ENCODE measurements at regions not wholly inside any gene's neighbourhood (a gene's known extent, or its start where the extent isn't known, plus 50 kb on each side); places are given as distances from the start of the nearest gene placed in this dataset.

DNA sequence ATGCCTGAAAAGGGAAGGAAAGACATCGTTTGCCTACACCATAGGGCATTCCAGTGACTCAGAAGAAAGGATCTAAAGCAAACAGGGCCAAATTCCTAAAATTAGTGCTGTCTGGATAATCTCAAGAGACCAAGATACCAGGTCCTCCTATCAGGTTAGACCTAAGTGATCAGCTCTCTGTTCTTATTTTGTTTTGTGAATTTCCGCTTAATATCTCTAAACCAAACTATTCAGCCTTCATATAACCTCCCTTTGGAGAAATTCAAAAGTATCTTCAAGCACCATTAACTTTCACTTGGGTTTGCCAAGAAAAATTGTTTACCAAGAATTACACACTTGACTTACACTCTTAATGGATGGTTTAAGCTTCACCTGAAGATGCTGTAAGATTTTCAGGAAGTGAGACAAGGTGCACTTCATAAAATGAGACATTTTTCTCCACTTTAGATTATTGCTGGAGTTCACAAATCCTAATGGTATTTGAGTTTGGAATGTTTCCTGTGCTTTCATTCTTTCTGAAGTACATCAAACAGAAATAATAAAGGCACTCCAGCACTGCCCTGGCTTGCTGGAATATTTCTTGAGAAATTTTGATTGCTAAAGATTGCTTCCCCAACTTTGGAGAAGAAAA is 376.1 kb downstream of the LMO7 start:
- Histone ChIP-seq H3K9me3 (ENCODE audit: insufficient read depth, low read depth, low read length) (no peaks in the 10 kb centered on the region), H3K79me1 (ENCODE audit: low read length) (peaks cover 25% of the 10 kb centered on the region), H3K79me2 (ENCODE audit: control insufficient read depth, insufficient read depth, low read length, poor library complexity) (no peaks in the 10 kb centered on the region), H3K4ac (ENCODE audit: low read depth, low read length) (no peak overlapping the region), H3K27ac (ENCODE audit: low read depth, low read length) (peak overlapping the region; percentile 93), H2BK5ac (ENCODE audit: low read depth, low read length, poor library complexity) (no peak overlapping the region), H3K4me3 (ENCODE audit: low read depth, low read length) (no peak overlapping the region), H3K18ac (ENCODE audit: low read length) (no peak overlapping the region), H3K9ac (ENCODE audit: low read length) (no peak overlapping the region), H2BK12ac (ENCODE audit: low read length) (no peak overlapping the region), H3K14ac (ENCODE audit: low read length) (no peak overlapping the region), H2AFZ (ENCODE audit: insufficient read depth, low read length, poor library complexity) (no peak overlapping the region), H2BK120ac (ENCODE audit: insufficient read depth, low read length, poor library complexity) (no peak overlapping the region), H4K12ac (ENCODE audit: low read depth, low read length) (no peak overlapping the region), H3K23ac (ENCODE audit: low read length) (no peak overlapping the region), H3K4me1 (ENCODE audit: control insufficient read depth in 1 of 2, insufficient read depth in 2 of 2, low read length in 2 of 2) (peaks cover 0 to 5% of the 10 kb centered on the region in 2 experiments), H2AK5ac (ENCODE audit: low read length) (no peak overlapping the region), H4K8ac (ENCODE audit: low read depth, low read length) (no peak overlapping the region), H3K4me2 (ENCODE audit: low read length) (no peak overlapping the region), H3K36me3 (ENCODE audit: control insufficient read depth in 1 of 2, insufficient read depth in 2 of 2, low read length in 2 of 2) (no peaks in the 10 kb centered on the region), H3K27me3 (ENCODE audit: insufficient read depth, low read length) (no peaks in the 10 kb centered on the region), H4K91ac (ENCODE audit: low read depth, low read length) (no peak overlapping the region)
- WGBS (ENCODE audit: extremely low coverage, insufficient coverage, insufficient read length), result no CpG with 5 or more reads among the region's 2 CpGs
- DNase-seq, result peak in 1 of 2 donors; percentile 78

GRCh38 chr13:76009267-76009890 is 373.2 kb downstream of the LMO7 start:
- Histone ChIP-seq H4K12ac (ENCODE audit: low read depth, low read length) (no peak overlapping the region), H3K4me2 (ENCODE audit: low read length) (no peak overlapping the region), H3K9ac (ENCODE audit: low read length) (no peak overlapping the region), H4K8ac (ENCODE audit: low read depth, low read length) (no peak overlapping the region), H3K27ac (ENCODE audit: low read depth, low read length) (no peak overlapping the region), H3K27me3 (ENCODE audit: insufficient read depth, low read length) (no peaks in the 10 kb centered on the region), H3K4me3 (ENCODE audit: low read depth, low read length) (no peak overlapping the region), H3K4ac (ENCODE audit: low read depth, low read length) (no peak overlapping the region), H4K91ac (ENCODE audit: low read depth, low read length) (no peak overlapping the region), H3K36me3 (ENCODE audit: control insufficient read depth in 1 of 2, insufficient read depth in 2 of 2, low read length in 2 of 2) (no peaks in the 10 kb centered on the region), H3K79me1 (ENCODE audit: low read length) (peaks cover 23% of the 10 kb centered on the region), H2BK5ac (ENCODE audit: low read depth, low read length, poor library complexity) (no peak overlapping the region), H2BK120ac (ENCODE audit: insufficient read depth, low read length, poor library complexity) (no peak overlapping the region), H3K4me1 (ENCODE audit: control insufficient read depth in 1 of 2, insufficient read depth in 2 of 2, low read length in 2 of 2) (peaks cover 0 to 3% of the 10 kb centered on the region in 2 experiments), H2AK5ac (ENCODE audit: low read length) (no peak overlapping the region), H2AFZ (ENCODE audit: insufficient read depth, low read length, poor library complexity) (no peak overlapping the region), H3K14ac (ENCODE audit: low read length) (no peak overlapping the region), H3K18ac (ENCODE audit: low read length) (no peak overlapping the region), H3K9me3 (ENCODE audit: insufficient read depth, low read depth, low read length) (no peaks in the 10 kb centered on the region), H3K23ac (ENCODE audit: low read length) (no peak overlapping the region), H2BK12ac (ENCODE audit: low read length) (no peak overlapping the region), H3K79me2 (ENCODE audit: control insufficient read depth, insufficient read depth, low read length, poor library complexity) (no peaks in the 10 kb centered on the region)
- WGBS (ENCODE audit: extremely low coverage, insufficient coverage, insufficient read length), result no CpG with 5 or more reads among the region's 2 CpGs
- no peak for DNase-seq

GRCh38 chr13:76004416-76004815 is 368.3 kb downstream of the LMO7 start:
- Histone ChIP-seq H4K8ac (ENCODE audit: low read depth, low read length) (no peak overlapping the region), H3K4me2 (ENCODE audit: low read length) (no peak overlapping the region), H3K9ac (ENCODE audit: low read length) (no peak overlapping the region), H3K9me3 (ENCODE audit: insufficient read depth, low read depth, low read length) (no peaks in the 10 kb centered on the region), H2AK5ac (ENCODE audit: low read length) (no peak overlapping the region), H3K4ac (ENCODE audit: low read depth, low read length) (no peak overlapping the region), H3K79me2 (ENCODE audit: control insufficient read depth, insufficient read depth, low read length, poor library complexity) (no peaks in the 10 kb centered on the region), H3K23ac (ENCODE audit: low read length) (no peak overlapping the region), H2BK5ac (ENCODE audit: low read depth, low read length, poor library complexity) (no peak overlapping the region), H2BK120ac (ENCODE audit: insufficient read depth, low read length, poor library complexity) (no peak overlapping the region), H4K91ac (ENCODE audit: low read depth, low read length) (no peak overlapping the region), H3K27ac (ENCODE audit: low read depth, low read length) (no peak overlapping the region), H2BK12ac (ENCODE audit: low read length) (no peak overlapping the region), H3K4me1 (ENCODE audit: control insufficient read depth in 1 of 2, insufficient read depth in 2 of 2, low read length in 2 of 2) (no peaks in the 10 kb centered on the region), H3K36me3 (ENCODE audit: control insufficient read depth in 1 of 2, insufficient read depth in 2 of 2, low read length in 2 of 2) (no peaks in the 10 kb centered on the region), H2AFZ (ENCODE audit: insufficient read depth, low read length, poor library complexity) (no peak overlapping the region), H3K18ac (ENCODE audit: low read length) (no peak overlapping the region), H3K27me3 (ENCODE audit: insufficient read depth, low read length) (no peaks in the 10 kb centered on the region), H3K79me1 (ENCODE audit: low read length) (peaks cover 4% of the 10 kb centered on the region), H4K12ac (ENCODE audit: low read depth, low read length) (no peak overlapping the region), H3K4me3 (ENCODE audit: low read depth, low read length) (no peak overlapping the region), H3K14ac (ENCODE audit: low read length) (no peak overlapping the region)
- no CpG with 5 or more reads among the region's 2 CpGs for WGBS (ENCODE audit: extremely low coverage, insufficient coverage, insufficient read length)
- DNase-seq, result no peak

DNA sequence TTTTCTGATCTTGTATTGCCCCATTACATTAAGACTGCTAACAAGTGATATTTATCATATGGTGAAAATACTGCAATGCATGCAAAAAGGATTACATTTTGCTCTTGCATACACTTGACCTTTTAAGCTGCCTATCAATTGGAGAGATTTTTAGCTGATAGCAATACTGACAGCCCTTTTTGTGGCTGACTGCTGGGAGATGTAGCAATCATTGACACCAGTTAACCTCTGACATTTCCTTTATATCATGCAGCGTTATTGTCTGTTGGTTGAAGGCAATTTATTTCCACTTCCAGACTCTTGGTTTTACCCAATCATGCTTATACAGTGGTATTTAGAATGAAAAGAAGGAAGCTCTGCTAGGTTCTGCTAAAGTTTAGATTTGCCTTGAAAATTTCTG is 364.0 kb downstream of the LMO7 start:
- Histone ChIP-seq H2AFZ (ENCODE audit: insufficient read depth, low read length, poor library complexity) (no peak overlapping the region), H3K4me2 (ENCODE audit: low read length) (no peak overlapping the region), H3K36me3 (ENCODE audit: control insufficient read depth in 1 of 2, insufficient read depth in 2 of 2, low read length in 2 of 2) (no peaks in the 10 kb centered on the region), H2BK5ac (ENCODE audit: low read depth, low read length, poor library complexity) (no peak overlapping the region), H3K9me3 (ENCODE audit: insufficient read depth, low read depth, low read length) (no peaks in the 10 kb centered on the region), H3K9ac (ENCODE audit: low read length) (no peak overlapping the region), H3K4me1 (ENCODE audit: control insufficient read depth in 1 of 2, insufficient read depth in 2 of 2, low read length in 2 of 2) (no peaks in the 10 kb centered on the region), H3K14ac (ENCODE audit: low read length) (no peak overlapping the region), H2AK5ac (ENCODE audit: low read length) (no peak overlapping the region), H2BK120ac (ENCODE audit: insufficient read depth, low read length, poor library complexity) (no peak overlapping the region), H2BK12ac (ENCODE audit: low read length) (no peak overlapping the region), H3K79me1 (ENCODE audit: low read length) (no peaks in the 10 kb centered on the region), H3K27me3 (ENCODE audit: insufficient read depth, low read length) (no peaks in the 10 kb centered on the region), H4K12ac (ENCODE audit: low read depth, low read length) (no peak overlapping the region), H3K27ac (ENCODE audit: low read depth, low read length) (no peak overlapping the region), H3K4ac (ENCODE audit: low read depth, low read length) (no peak overlapping the region), H3K18ac (ENCODE audit: low read length) (no peak overlapping the region), H4K8ac (ENCODE audit: low read depth, low read length) (no peak overlapping the region), H3K4me3 (ENCODE audit: low read depth, low read length) (no peak overlapping the region), H3K23ac (ENCODE audit: low read length) (no peak overlapping the region), H3K79me2 (ENCODE audit: control insufficient read depth, insufficient read depth, low read length, poor library complexity) (no peaks in the 10 kb centered on the region), H4K91ac (ENCODE audit: low read depth, low read length) (no peak overlapping the region)
- no CpG with 5 or more reads among the region's 1 CpG for WGBS (ENCODE audit: extremely low coverage, insufficient coverage, insufficient read length)
- no peak for DNase-seq

All from trophoblast cell (in vitro differentiated cells and primary cell).